Embryonic facial prominence (tissue), 1 donor: ENCODE measurements at regions not wholly inside any gene's neighbourhood (a gene's known extent, or its start where the extent isn't known, plus 50 kb on each side); places are given as distances from the start of the nearest gene placed in this dataset.

Experiments
- DNase-seq: peaks from one replicate; pipeline ENCODE4 v3.0.0-alpha.2; 2016; ENCODE audit errors: extremely low spot score

DNA sequence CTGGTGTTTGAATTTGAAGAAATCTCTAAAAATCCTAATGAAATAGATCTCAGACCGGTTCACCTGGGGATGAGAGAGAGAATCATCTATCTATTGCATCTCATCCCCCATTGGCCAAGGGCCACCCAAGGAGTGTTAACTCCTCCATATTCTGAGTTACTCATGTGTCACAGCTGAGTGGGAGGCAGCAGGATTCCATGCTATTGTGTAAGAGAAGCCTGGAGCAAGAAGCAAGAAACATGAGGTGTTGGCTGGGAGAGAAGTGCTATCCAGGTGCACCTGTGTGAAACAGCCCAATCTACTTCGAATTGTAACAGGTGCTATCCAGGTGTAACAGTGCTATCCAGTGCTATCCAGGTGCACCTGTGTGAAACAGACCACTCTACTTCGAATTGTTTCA lies 150.3 kb upstream of the MAOA start:
- no peak for DNase-seq

DNA sequence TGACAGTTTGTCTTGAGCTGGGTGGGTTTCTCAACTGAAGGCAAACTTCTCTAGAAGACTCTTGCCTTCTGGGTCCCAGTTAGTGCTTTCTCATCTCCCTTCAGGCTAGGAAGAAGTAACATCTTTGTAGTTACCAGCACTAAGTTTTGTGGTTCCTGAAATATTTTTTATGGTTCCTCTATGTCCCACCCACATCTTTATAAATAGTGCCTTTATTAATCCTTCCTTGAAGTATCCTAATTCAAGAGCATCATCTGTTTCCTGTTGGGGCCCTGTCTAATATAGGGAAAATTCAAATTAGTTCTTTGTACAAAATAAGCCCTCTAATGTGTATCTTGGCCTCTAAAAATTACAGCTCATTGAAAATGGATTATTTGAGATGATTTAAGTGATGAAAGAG lies 147.4 kb upstream of the MAOA start:
- DNase-seq, result no peak

DNA sequence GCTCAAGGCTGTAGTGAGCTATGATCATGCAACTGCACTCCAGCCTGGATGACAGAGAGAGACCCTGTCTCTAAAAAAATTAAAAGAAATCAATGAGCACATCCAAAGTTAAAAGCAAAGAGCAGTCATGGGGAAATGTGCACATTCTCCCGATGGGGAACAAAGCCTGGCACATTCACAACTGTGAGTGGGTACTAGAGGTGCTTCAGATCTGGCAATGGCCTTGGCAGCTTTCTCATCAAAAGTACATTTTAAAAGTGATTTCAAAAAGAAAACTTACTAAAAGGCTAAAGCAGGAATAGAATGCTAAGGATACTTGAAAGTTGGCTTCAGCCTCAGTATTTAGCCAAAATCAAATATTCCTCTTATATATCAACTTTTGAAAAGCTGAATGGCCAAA lies 145.9 kb upstream of the MAOA start:
- no peak for DNase-seq

DNA sequence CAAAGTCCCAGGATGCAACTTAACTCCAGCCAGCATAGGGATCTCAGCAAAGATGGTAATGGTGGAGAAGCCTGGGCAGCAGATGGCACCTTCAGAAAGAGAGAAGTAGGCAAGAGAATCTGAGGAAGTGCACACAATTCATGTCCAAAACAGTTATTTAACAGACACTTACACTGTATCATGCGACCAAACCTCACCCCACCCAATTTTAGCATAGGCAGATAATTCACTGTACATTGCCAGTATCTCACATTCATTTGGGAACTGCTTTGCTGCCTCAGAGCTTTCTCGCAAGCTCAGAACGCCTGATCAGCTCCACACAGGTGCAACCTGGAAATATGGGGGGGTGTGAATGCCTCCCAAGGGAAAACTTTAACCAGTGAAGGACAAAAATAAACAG lies 143.0 kb upstream of the MAOA start:
- DNase-seq, result no peak

DNA sequence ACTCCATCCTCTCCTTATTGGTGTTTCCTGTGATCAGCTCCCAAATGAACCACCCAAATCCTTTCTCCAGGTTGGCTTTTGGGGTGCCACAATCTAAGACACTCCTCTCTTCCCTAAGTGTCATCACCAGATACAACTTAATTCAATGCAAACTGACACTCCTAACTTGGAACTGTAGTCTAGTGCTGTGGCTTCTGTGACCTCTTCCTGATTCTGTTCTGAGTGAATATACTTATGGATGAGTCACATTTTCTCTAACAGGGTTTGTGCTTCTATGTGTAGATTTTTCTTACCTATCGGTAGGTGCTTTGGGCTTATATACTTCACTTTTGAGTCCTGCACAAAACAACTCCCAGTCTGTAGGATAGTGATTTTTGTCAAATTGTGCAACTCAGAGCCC lies 141.3 kb upstream of the MAOA start:
- no peak for DNase-seq

DNA sequence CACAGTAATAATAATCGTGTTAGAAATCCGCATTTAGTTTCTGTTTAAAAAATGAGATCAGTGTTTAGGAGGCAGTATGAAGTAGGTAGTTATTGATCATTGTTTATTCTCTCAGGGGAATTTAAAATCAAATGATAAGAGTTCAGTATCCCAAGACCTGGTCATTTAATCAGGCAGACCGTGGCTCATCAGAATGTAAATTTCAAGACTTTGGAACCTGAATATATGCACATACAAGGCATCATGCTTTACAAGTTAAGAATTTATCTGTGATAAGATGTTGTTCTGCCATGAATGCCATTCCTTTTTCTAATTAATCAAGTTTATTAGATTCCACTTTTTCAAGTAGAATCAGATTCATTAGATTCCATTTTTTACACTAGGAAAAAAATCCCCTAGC lies 133.5 kb upstream of the MAOA start:
- no peak for DNase-seq

DNA sequence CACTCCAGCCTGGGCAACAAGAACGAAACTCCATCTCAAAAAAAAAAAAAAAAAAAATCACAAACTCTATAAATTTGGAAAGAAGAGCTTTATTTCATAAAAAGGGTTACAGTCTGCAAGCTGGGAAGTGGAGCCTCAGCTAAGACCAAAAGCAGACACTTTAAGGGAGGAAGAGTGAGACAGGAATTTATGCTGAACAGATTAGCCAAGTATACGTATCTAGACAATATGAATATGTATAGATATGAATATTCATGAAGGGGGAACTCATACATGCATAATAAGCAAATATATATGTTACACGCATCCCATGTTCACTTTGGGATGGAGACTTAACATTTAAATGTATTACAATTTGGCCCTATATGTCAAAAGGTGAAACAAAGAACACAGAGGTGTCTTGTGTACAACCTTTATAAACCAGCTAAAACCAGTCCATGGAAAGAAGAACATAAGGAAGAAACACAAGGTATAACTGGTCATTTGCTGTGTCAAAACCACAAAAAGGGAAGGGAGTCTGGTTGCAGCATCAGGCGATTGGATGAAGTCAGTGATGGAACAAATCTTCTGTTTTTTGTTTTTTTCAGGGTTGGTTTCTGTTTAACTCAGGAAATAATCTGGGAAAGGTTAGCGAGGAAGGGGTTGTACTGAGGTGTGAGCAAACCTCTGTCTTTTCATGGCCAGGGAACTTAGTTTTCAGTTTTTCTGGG lies 130.0 kb upstream of the MAOA start:
- no peak for DNase-seq

DNA sequence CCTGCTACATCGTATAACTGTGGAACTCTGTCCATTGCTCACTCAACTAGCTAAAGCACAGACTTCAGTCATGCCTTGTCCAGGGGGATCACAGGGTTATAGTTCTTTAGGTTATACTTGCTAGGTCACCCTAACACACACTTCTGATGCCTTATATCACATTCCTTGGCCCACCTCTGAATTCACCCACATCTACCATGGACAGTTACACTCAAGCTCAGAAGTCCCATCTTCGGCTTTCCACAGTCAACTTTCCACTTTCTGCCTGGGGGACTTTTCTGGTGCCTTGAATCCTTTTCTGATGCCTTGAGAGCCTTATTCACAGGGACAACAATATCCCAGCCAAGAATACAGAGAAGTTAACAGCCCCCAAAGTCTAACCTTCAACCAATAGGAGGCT lies 129.2 kb upstream of the MAOA start:
- no peak for DNase-seq

DNA sequence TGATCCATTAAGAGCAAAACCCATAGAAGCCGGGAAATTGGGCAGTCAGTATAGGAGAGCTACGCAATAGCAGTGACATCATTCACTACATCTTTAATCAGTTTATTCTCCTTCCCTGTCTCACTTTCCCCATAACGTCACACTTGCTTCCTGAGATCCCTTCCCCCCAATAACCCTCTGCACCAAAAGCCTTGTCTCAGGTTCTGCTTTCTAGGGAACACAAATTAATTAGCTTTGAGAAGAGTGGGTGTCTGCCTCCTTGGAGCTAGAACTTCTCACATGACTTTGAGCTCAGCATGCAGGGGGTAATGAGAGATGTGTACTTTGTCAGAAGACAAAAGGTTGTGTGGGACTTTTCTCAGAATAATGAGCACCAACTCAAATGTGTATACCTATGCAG lies 128.3 kb upstream of the MAOA start:
- no peak for DNase-seq

DNA sequence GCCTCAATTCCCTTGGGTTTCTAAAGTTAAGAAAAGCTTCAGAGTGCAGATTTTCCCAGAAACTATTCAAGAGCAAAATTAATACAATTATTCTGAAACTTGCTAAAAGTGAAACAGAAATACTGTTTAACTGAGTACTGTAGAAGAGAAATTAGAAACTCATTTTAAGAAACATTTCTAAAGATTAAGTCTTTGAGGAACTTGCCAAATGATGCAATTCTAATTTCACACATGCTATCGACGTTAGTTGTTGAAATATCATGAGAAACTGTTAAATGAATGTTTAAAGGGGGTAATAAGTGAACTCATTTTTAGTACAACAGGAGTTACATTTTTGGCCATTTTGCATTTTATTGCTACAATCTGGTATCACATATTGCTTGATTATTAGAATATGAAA lies 125.3 kb upstream of the MAOA start:
- DNase-seq, result no peak

DNA sequence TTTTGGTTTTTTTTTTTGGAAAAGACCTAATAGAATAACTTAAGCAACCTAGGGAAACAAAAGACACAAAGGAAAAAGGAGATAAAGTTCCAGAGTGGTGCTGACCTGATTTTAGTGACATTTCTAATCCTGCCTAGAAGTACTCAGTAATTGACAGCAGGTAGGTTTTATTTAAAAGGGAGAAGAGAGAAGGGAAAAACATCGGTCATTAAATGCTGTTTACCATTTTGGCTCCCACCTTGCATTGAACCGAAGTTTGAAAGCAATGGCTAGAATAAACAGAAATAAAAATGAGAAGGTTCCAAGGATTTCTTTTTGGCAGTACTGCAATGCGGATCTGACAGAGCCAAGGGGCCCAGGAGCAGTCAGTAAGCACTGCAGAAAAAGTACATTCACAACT lies 115.8 kb upstream of the MAOA start:
- DNase-seq, result no peak

DNA sequence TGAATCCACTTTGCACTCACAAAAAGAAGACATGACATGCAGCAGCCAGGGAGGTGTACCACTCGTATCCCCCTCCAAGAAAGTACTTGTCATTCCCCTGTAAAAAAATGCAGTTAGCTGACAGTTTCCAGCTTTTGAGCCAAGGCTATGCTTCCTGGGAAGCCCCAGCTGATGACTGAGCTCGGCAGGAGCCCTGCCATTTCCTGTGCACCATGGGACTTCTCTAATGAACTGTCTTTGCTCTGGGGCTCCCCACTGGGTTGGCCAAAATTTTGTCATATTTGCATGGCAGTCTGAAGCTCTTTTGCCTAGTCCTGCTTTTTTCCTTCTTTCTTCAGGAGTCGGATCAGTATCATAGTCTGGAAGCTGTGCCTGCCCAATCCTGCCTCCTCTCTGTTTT lies 104.5 kb upstream of the MAOA start:
- no peak for DNase-seq

DNA sequence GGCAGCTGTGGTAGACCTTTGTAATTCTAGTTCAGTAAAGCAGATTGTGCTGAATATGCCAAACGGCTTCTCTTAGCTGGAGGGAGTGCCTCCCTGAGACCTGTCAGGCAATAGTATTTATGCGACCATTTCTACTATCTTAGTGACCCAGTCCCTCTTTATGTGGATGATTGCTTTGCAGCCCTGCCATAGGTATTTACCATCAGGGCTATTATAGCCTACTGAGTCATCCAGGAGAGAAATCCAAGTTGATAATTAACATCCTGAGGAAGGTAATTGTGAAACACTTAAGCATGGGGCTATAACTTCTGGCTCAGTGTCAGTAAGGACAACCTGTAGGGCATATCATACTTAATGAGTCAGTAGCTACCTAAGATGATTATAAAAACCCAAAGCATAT lies 103.9 kb upstream of the MAOA start:
- DNase-seq, result no peak

DNA sequence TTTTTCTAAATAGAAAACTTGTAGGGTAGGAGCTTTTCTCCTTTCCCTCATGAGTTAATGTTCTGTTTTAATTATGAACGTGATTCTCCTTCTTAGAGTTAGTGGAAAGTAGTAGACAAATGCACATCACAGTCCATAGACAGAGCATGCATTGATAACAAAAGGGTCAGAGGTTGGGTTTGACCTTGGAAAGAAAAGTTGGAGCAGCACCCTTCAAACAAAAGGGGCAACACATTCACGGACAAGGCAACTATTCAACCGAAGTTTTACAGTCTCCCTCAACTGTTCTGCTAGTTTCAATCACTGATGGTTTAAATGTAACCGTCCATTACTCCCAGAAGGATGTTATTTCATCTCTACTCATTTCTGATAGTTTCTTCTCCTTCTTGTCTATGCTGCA lies 103.4 kb upstream of the MAOA start:
- DNase-seq, result no peak

DNA sequence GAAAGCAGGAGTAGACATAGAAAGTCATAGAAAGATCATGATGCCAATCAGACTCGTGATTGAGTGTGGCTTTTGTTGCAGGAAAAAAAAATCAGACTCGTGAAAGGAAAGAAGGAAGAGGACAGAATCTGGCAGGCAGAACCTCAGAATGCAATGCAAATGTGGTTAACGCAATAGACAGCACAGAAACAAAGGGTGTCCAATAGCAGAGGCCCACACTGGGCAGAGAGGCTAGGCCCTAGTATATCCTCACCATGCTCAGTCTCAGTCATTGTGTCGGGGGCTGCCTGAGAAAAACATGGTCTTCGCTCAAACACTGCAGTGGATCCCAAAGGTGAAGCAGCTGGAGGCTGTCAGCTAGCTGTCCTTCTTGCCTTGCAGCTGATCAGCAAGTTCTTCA lies 102.8 kb upstream of the MAOA start:
- DNase-seq, result no peak

DNA sequence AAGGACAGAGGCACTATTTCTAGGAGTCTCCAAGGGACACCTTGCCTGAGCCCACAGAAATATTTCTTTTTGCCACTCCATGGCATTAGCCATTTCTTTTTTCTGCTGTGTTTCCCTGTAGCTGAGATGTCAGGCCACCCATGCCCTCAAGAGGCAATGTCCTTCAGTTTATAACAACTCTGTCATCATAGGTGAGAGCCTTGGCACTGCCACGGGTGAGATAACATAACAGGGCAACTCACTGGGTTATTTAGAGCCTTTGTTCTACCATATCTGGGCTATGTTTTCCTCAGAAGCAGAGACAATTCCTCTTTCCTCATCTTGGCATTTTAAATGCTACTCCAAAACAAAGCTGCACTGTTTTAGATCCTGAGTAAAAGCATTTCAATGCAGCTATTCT lies 99.9 kb upstream of the MAOA start:
- DNase-seq, result no peak

DNA sequence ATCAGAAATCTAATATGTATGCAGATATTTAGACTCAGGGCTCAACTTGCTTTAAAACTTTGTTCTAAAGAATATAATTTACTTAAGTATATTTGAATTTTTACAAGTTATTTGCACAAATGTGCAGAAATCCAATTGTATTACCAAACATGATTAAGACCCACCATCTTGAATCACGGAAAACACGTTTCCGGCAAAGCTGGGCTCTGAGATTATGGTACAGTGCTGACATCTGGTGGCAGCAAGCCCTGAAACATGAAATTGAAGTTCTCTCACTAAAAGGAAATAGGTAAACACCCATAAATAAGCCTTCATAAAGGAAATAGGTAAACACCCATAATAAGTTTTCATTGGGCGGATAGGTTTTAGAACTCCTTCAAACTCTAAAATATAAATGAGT lies 98.3 kb upstream of the MAOA start:
- DNase-seq, result no peak

DNA sequence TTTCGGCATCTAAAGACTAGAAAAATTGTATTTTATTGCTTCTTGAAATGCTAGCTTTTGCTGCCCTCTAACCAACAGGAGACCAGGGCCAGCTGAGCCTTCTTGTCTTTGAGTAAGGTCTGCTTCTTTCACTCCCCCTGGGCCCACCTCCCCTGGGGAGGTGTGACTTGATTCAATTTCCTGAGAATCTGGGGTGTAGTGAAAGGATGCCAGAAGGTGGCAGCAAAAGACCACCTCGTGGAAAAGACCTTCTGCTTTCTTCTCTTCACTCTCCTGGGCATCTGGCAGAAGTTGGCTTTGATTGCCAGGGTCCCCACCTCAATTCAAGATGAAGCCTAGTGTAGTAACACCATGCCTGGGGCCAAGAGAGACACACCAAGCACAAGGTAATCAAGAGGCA lies 96.5 kb upstream of the MAOA start:
- DNase-seq, result no peak

DNA sequence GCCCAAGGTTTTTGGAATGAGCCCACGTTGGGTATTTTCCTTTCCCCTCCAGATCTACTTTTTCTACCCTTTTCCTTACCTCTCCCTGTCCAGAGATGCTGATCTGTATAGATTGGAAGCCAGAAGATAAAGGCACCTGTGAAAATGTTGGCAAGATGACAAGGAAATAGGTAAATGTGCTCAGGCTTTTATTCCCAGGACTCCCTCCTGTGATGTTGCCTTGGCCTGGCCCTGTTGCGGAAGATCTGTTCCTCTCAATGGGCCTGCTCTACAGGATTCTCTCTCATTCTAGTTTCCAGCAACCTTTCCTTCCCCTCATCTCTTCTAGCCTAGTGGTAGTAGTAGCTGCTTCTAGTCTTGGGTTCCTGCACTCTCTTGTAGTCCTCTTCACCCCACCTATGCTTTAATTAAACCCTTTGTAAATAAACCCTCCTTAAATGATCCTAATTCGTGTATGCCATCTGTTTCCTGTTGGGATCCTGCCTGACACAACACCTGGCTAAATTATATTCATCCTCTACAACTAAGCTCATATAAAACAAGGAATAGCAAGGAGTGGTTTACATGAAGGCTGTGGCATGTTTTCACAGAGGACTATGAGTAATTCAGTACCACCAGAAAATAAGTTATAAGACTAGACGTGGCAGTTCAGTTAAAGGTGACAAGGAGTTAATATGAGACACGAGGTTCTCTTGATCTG lies 95.7 kb upstream of the MAOA start:
- no peak for DNase-seq

DNA sequence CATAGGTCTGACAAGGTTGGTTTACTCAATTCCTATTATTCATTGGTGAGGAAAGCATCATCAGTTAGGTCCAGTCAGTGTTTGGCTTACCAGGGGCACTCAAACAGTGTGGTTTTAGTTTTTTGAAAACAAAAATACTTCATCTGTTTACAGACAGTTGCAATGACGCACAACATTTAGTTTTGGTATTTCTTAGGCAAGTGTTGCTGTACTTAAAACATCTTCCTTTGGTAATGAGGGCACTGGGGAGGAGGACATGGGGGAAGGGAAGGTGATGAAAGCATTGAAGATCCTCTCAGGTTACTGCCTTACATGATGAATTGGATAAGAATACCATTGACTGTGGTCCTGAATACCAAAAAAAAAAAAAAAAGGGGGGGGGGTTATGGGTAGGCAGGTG lies 93.7 kb upstream of the MAOA start:
- no peak for DNase-seq

DNA sequence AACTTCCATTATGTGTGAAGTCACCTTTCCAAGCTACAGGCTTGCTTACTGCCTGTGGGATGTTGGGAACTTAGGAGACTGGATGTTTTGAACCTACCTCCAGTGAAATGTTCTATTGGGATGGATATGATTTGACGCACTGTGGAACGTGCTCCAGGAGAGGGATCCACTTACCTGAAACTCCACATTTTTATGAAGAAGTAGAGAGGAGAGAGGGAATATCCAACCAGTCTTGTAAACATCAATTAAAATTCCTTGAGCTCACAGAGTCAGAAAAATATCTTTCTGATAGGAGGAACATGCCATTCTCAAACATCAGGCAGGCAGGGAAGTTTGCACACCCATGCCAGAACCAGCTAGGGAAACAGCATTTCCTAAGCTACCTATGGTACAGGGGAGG lies 91.1 kb upstream of the MAOA start:
- no peak for DNase-seq

DNA sequence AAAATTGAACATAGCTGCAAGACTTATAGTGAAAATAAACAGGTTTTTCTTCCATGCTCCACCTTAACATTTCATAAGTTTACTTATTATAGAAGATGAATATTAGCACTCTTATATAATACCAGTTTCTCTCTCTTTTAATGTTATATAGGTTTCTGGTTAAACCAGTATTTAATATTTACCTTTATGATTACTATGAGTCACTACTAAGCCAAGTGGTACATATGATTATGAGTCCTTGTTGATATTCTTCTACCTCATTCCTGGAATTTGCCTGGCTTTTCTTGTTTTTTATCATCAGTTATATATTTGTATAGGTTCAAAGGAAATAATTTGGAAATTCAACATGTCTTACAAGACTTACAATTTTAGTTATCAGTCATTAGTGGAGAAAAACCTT lies 89.9 kb upstream of the MAOA start:
- DNase-seq, result no peak

DNA sequence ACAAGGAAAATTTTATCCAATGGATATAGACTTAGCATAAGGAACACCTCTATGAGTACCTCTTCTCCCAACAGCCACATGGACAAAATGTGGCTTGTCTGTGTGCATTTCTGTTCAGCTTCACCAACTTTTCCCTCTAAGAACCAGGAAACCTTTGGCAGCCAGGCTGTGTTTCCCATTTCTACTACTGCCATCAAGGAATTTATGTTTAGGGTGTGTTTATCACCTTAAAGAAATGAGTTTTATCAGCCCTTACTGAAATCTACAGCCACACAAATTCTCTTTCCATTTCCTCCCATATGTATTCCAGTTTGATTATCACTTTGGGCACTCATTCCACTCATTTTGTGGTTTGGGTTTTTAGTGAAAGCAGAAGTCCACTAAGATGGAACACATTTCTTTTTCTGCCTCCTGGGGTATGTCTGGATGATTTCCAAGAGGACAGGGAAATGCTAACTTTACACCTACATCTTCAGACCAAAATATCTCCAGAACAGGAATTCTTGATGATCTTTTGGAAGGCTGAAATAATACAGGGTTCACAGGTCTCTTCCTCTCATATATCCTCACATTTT lies 82.6 kb upstream of the MAOA start:
- DNase-seq, result no peak

DNA sequence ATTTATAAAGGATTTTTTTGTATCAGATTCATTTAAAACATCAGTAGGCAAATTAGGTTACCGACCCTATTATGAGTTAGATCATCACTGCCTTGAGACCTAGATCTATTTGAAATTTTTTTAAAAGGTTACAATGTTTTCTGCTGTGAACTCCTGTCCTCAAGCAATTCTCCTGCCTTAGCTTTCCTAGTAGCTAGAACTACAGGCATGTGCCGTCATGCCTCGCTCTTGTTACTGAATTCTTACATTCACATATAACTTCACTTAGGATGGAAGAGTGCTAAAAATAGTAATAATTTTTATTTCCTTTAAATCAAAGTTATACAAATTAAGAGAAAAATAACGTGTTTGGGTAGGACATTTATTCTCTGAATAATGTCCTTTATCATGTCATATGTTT lies 75.5 kb upstream of the MAOA start:
- no peak for DNase-seq
